Fibroblast of gingiva (primary cell): ENCODE measurements at regions not wholly inside any gene's neighbourhood (a gene's known extent, or its start where the extent isn't known, plus 50 kb on each side); places are given as distances from the start of the nearest gene placed in this dataset.

Experiments
- DNase-seq: peaks from one replicate; pipeline ENCODE4 v3.0.0-alpha.2; 2011; ENCODE audit warnings: low read depth

DNA sequence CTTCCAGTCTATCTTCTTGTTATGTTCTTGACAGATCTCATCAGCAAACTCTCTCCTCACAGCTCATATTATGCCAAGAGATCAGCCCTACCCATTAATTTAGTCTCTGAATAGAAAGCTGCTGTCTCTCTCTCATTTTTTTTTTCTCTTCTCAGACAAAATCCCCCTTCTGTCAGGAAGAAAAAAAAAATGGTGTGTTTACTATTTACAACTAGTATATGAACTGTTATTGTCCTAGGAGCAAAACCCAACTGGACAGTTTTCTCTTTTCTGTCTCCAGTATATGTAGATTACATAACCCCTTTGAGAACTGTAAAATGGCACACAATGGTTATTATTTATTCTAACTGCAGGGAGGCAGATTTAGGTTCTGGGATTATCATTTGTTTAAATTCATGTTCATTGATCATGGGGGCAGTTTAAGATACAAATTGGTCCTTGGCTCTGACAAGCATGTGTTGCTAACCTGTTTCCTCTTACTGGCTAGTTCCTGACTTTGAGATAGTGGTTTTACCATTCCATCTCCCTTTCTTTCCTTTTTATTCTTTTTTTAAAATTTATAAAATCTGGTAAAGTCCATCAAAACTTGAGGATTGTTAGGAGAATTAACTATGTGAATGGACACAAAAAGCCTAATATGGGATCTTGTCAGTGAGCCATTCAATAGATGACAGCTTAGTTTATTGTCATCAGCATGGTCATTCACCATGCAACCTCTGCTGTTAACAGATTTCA is 210.0 kb upstream of the PAPPA start:
- DNase-seq, result no peak

DNA sequence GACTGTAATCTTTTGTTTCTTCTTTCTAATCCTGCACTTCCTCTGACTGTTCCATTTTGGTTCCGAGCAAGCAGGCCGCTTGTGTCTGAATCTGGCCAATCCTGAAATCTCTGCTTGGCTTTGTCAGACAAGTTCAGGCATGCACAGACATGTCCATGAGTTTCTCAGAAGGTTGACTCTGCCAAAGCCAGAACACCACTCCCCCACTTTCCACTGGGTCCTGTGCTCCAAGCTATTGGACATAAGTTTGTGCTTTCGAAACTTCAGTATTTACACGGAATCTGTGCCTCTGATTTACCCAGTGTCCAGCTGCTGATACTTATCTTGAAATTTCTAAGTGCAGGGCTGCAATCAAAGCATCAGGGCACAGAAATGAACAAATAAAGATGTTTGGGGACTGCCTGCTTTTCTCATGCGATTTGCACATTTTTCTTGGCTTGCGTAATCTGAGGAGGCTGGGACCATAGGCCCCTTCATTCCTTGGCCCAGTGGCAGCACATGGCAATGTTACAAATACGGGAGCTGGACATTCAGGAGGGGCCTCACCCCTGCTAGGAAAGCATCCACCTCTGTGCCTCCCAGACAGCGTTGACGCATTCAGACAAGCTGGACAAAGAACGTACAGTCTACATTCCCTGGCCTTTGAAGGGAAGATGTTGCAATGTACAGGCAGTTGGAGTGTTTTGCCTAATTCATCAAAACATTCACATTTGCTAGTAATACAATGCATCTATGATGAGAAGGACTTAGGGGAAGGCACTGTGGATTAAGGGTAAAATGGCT is 209.2 kb upstream of the PAPPA start:
- peak; percentile 100 for DNase-seq

GRCh38 chr9:115945009-115945431 is 208.6 kb upstream of the PAPPA start:
- DNase-seq, result peak; percentile 67

- no peak for DNase-seq
Measured at GRCh38 chr9:115946530-115946929, 207.1 kb upstream of the PAPPA start.

DNA sequence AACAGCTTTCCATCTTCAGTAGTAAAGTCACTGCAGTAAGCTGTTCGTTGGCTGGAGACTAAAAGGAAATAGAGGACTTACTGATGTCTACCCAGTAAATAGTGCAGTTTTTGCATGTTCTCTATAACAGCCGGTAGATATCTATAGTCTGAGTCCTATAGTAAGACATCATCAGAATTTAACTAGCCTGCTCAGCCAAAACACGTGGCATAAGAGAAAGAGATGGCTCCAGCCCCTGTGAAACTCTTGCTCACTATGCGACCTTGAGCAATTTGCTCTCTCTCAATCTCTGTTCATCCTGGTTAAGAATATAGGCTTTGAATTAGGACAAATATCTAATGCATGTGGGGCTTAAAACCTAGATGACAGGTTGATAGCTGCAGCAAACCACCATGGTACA is 201.6 kb upstream of the PAPPA start:
- DNase-seq, result no peak

DNA sequence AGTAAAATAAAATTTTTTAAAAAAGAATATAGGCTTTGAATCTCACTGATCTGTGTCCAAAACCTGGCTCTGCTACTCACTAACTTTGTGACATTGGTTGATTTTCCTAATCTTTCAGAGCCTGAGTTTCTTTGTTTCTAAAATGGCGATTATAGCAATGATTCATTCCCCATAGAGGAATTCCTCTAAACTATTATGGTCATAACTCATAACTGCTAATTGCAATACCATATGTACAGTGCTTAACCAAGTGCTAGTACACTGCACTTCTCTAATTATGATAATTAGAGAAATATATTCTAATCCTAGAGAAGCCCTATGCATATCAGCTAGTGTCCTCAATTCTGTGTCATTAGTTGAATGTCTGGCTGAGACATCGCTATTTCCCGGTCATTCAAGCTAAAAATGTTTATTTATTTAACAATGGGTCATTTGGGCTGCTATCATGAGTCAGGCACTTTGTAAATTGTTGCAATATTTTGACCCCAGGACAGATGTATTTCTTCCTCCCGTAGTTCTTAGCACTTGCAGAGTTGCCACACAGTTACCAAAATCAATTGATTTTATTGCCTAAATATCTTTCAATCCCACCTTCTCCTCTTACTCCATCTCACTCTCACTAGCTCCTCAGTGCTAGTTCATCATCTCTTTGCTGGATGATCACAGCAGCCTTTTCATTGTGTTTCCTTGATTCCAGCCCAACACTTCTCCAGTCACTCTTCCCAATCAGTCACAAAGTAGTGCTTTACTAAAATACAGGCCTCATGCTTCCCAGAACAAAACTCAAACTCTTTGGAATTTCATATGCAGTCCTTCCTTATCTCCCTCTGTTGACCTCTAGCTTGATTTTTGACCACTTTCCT is 200.9 kb upstream of the PAPPA start:
- peak; percentile 84 for DNase-seq

DNA sequence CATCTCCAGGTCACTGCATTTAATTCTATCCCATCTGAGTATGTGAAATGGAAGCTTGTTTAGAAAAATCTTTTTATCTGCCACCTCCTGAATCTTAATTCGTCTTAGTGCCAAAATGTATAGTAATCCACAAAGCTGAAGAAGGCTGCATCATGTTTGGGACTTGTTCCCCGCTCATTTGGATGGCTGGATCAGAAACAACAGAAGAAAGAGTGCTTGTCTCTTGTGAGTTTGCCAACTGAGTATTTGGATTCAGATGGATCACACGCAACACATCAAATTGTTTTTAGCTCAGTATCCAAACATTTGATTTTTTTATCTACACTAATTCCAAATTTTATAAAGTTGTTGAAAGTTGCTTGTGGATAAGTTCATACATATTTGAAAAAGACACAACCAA is 197.2 kb upstream of the PAPPA start:
- DNase-seq, result no peak

- no peak for DNase-seq
Measured at GRCh38 chr9:115957585-115957984, 196.0 kb upstream of the PAPPA start.

- DNase-seq, result no peak
Measured at GRCh38 chr9:115964710-115965347, 188.8 kb upstream of the PAPPA start.

DNA sequence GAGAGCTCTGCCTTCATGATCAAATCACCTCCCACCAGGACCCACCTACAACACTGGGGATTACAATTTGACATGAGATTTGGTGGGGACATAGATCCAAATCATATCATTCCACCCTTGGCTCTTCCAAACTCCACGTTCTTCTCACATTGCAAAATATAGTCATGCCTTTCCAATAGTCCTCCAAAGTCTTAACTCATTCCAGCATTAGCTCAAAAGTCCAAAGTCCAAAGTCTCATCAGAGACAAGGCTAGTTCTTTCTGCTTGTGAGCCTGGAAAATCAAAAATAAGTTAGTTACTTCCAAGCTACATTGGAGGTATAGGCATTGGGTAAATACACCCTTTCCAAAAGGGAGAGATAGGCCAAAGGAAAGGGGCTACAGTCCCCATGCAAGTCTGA is 186.9 kb upstream of the PAPPA start:
- no peak for DNase-seq

DNA sequence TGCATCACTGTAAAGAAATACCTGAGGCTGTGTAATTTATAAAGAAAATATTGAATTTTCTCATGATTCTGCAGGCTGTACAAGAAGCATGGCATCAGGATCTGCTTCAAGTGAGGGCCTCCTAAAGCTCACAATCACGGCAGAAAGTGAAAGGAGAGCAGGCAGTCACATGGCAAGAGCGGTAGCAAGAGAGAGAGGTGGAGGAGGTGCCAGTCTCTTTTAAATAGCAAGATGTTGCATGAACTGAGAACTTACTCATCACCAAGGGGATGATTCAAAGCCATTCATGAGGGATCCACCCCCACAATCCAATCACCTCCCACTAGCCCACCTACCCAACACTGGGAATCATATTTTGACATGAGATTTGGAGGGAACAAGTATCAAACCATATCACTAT is 184.5 kb upstream of the PAPPA start:
- DNase-seq, result no peak

DNA sequence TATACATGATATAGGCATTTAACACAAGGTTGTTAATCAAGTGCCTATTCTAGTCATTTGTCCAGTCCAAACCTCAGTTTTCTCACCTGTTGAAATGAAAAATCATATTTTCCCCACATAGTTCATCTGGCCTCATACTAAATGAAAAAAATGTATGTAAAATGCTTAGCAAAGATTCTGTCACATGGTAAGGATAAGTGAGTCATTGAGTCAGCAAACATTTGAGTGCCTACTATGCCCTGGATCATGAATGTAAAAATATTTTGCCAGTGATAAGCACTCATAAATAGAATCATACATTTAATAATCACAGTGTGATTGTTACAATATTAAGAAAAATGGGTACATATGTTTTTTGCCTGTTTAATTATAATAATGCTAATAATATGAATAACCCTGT is 181.2 kb upstream of the PAPPA start:
- DNase-seq, result no peak

- peak; percentile 58 for DNase-seq
Measured at GRCh38 chr9:115972843-115973595, 180.6 kb upstream of the PAPPA start.

- DNase-seq, result peak; percentile 48
Measured at GRCh38 chr9:115976781-115977180, 176.8 kb upstream of the PAPPA start.

- peak; percentile 27 for DNase-seq
Measured at GRCh38 chr9:115978091-115978490, 175.5 kb upstream of the PAPPA start.

DNA sequence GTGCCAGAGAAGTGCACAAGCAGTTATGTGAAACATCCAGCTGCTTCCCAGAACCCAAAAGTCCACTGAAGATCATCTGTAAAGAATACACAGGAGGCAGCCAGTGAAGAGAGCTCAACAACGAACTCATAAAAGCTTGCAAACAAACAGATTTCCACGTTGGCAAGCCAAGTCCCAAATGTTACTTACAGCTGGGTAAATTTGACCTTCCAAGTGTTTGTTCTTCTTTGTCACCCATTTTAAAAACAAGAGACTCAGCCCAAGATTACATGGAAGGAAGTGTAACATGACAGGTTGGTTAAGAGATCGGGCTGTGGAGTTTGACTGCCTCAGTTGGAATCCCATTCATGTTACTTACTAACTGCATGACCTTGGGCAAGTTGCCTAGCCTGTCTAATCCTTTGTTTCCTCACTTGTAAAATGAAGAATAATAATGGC is 174.9 kb upstream of the PAPPA start:
- peak; percentile 28 for DNase-seq

DNA sequence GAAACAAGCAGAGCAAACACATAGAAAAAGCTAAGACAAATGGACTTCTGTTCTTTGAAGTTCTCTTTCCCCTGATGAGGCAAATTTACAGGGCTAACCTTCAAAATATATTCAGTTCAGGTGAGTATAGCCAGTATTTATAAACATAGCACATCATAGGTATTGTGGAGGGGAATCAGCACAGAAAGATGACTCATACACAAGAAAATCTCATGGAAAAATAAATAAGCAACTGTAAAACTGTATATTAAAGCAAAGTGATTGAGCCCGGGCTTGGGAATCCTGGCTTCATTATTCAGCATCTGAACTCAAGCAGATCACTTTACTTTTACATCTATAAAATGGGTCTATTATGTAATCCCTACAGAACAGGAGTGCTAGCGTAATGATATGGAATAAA is 173.5 kb upstream of the PAPPA start:
- DNase-seq, result no peak

DNA sequence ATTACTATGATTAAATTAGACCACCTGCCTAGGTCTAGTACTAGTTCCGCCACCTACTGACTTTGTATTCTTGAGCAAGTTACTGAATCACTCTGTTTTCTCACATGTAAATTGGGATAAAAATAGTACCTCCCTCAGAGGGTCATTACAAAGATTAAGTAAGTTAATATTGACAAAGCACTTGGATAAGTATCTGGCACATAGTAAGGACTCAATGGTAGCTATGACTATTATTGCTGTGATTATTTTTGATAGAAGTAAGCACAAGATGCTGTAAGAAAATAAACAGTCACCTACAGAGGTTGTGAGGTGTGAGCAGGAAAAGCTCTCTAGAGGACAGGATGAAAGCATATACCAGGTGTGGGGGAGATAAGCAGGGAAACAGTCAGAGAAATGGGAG is 173.1 kb upstream of the PAPPA start:
- no peak for DNase-seq

DNA sequence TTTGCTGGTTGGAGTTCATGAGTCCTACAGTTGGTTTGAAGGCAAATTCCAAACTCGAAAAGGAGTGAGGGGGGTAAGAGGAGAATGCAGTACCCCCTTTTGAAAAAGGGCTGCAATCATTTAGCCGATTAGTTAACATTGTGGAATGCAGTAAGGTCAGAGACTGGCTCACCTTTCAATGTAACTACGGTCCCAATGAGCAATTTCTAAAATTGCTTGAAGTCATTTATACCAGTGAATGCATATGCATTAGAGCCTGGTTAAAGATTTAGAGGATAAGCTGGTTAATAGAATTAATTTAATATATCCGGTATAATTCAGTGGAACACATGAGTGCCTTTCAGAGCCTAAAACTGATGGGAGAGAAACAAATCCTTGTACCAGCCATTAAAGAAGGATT is 172.6 kb upstream of the PAPPA start:
- DNase-seq, result no peak

DNA sequence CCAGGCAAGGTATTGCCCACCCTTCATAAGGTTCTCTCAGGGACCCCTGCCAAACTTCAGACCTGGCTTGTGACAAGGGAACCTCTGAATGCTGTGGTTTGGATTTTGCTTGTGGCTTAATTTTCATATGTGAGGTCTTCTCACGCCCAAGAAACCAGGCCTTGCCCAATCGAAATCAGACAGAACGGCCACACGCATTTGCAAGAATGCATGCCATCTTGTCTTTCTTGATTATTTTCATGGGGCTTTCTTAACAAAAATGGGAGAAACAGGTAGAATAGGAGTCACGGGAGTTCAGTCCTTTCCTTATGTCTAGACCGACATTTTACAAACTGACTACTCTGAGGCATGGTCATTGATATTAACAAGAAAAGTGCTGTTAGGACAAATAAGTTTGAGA is 170.2 kb upstream of the PAPPA start:
- no peak for DNase-seq

- DNase-seq, result peak; percentile 83
Measured at GRCh38 chr9:115985657-115986056, 167.9 kb upstream of the PAPPA start.
